ENCODE measurements at regions not wholly inside any gene's neighbourhood (a gene's known extent, or its start where the extent isn't known, plus 50 kb on each side); places are given as distances from the start of the nearest gene placed in this dataset.
"Not testable (repeated sequence)": the region's sequence is repeated elsewhere in the genome, so short reads cannot be mapped to it uniquely, and the experiment has no call there.

DNA sequence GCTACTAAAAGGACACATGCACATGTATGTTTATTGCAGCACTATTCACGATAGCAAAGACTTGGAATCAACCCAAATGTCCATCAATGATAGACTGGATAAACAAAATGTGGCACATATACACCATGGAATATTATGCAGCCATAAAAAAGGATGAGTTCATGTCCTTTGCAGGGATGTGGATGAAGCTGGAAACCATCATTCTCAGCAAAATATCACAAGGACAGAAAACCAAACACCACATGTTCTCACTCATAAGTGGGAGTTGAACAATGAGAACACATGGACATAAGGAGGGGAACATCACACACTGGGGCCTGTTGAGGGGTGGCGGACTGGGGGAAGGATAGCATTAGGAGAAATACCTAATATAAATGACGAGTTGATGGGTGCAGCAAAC lies 168.2 kb downstream of the NPR3 start:
- not testable (repeated sequence) for TF ChIP-seq ZNF253 (CRISPR knock-in tag; conservative IDR thresholded peaks at IDR 0.05); RCOR1 (IDR thresholded peaks at IDR 0.05; ENCODE audit: borderline replicate concordance in 1 of 2, low read depth in 2 of 2, low read length in 2 of 2); CHD2 (IDR thresholded peaks at IDR 0.05; ENCODE audit: low read depth, low read length); TGIF2 (CRISPR knock-in tag; IDR thresholded peaks at IDR 0.05); STAG1 (CRISPR knock-in tag; IDR thresholded peaks at IDR 0.05; ENCODE audit: borderline replicate concordance)
- TF ChIP-seq, protein P1, sequence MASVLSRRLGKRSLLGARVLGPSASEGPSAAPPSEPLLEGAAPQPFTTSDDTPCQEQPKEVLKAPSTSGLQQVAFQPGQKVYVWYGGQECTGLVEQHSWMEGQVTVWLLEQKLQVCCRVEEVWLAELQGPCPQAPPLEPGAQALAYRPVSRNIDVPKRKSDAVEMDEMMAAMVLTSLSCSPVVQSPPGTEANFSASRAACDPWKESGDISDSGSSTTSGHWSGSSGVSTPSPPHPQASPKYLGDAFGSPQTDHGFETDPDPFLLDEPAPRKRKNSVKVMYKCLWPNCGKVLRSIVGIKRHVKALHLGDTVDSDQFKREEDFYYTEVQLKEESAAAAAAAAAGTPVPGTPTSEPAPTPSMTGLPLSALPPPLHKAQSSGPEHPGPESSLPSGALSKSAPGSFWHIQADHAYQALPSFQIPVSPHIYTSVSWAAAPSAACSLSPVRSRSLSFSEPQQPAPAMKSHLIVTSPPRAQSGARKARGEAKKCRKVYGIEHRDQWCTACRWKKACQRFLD (CRISPR knock-in tag; IDR thresholded peaks at IDR 0.05): not testable (repeated sequence)
- TF ChIP-seq, protein P2, sequence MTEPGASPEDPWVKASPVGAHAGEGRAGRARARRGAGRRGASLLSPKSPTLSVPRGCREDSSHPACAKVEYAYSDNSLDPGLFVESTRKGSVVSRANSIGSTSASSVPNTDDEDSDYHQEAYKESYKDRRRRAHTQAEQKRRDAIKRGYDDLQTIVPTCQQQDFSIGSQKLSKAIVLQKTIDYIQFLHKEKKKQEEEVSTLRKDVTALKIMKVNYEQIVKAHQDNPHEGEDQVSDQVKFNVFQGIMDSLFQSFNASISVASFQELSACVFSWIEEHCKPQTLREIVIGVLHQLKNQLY (CRISPR knock-in tag; conservative IDR thresholded peaks at IDR 0.05): not testable (repeated sequence)
